ENCODE measurements at regions not wholly inside any gene's neighbourhood (a gene's known extent, or its start where the extent isn't known, plus 50 kb on each side); places are given as distances from the start of the nearest gene placed in this dataset.

DNA sequence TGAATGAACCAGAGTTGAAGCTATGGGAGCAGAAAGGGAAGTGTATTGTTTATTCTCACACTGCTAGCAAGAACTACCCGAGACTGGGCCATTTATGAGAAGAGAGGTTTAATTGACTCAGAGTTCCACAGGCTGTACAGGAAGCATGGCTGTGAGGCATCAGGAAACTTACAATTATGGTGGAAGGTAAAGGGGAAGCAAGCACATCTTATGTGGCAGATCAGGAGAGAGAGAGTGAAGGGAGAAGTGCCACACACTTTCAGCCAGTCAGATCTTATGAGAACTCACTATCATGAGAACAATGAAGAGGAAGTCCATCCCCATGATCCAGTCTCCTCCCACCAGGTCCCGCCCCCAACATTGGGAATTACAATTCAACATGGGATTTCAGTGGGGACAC is 383.2 kb upstream of the SLC14A2 start:
- no TSS peak for BruUV-seq (replicated peaks)
- ChIA-PET POLR2A (ENCODE audit: unreplicated experiment) (interaction anchor here (0.6 kb wide), 1 partner anchor 250 kb away, joined by 15 read pairs; no protein-coding TSS in a partner anchor), CTCF (no interaction called here)
- no peaks in the 10 kb centered on the region for H3K79me2 ChIP-seq (ENCODE audit: low read length)
- no peak overlapping the region for H3K4me2 ChIP-seq (ENCODE audit: low read length)
- no peaks in the 10 kb centered on the region for H3K4me1 ChIP-seq (ENCODE audit: insufficient read depth, low read length)
- H3K27me3 ChIP-seq (ENCODE audit: low read length) = no peaks in the 10 kb centered on the region
- H3F3A ChIP-seq (ENCODE audit: low read length, unreplicated experiment) = no peaks in the 10 kb centered on the region
- no peak for ATAC-seq
- no peak for DNase-seq
- H3K36me3 ChIP-seq (ENCODE audit: low read depth, low read length) = no peaks in the 10 kb centered on the region
- H3K27ac ChIP-seq (ENCODE audit: low read length) = no peak overlapping the region
- H3K9ac ChIP-seq (ENCODE audit: low read length) = no peak overlapping the region
- TF ChIP-seq EZH2phosphoT487 (IDR thresholded peaks at IDR 0.05; ENCODE audit: borderline replicate concordance, low read length) (no peak), EZH2 (IDR thresholded peaks at IDR 0.05; ENCODE audit: low read length, unreplicated experiment) (no peak)
- TF ChIP-seq, protein P1, sequence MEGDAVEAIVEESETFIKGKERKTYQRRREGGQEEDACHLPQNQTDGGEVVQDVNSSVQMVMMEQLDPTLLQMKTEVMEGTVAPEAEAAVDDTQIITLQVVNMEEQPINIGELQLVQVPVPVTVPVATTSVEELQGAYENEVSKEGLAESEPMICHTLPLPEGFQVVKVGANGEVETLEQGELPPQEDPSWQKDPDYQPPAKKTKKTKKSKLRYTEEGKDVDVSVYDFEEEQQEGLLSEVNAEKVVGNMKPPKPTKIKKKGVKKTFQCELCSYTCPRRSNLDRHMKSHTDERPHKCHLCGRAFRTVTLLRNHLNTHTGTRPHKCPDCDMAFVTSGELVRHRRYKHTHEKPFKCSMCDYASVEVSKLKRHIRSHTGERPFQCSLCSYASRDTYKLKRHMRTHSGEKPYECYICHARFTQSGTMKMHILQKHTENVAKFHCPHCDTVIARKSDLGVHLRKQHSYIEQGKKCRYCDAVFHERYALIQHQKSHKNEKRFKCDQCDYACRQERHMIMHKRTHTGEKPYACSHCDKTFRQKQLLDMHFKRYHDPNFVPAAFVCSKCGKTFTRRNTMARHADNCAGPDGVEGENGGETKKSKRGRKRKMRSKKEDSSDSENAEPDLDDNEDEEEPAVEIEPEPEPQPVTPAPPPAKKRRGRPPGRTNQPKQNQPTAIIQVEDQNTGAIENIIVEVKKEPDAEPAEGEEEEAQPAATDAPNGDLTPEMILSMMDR (conservative IDR thresholded peaks at IDR 0.05; ENCODE audit: low read depth, low read length) = no peak
- no peak overlapping the region for H2AFZ ChIP-seq (ENCODE audit: low read length)
- H3K4me3 ChIP-seq (ENCODE audit: low read length) = no peak overlapping the region
- no peaks in the 10 kb centered on the region for H3K9me3 ChIP-seq (ENCODE audit: low read length)
- intact Hi-C loops (cut with micrococcal nuclease) = no loop called here
- no peaks in the 10 kb centered on the region for H3K9me2 ChIP-seq (replicated peaks; ENCODE audit: low read length)
- H4K20me1 ChIP-seq (ENCODE audit: low read length) = no peaks in the 10 kb centered on the region

- intact Hi-C loops (cut with micrococcal nuclease) = no loop called here
These were observed 378.6 kb upstream of the SLC14A2 start for GRCh38 chr18:45236676-45237075.

More at GRCh38 chr18:45236676-45237075, 378.6 kb upstream of the SLC14A2 start:
- no peak overlapping the region for H3K9ac ChIP-seq (ENCODE audit: low read length)
- no peak overlapping the region for H2AFZ ChIP-seq (ENCODE audit: low read length)
- no TSS peak for BruUV-seq (replicated peaks)
- H3K27me3 ChIP-seq (ENCODE audit: low read length) = no peaks in the 10 kb centered on the region
- H3K79me2 ChIP-seq (ENCODE audit: low read length) = no peaks in the 10 kb centered on the region
- POLR2A ChIA-PET (ENCODE audit: unreplicated experiment) = interaction anchor here (0.6 kb wide), 1 partner anchor 131 kb away, joined by 3 read pairs; no protein-coding TSS in a partner anchor
- no peak for TF ChIP-seq EZH2phosphoT487 (IDR thresholded peaks at IDR 0.05; ENCODE audit: borderline replicate concordance, low read length)
- TF ChIP-seq, protein P1 (conservative IDR thresholded peaks at IDR 0.05; ENCODE audit: low read depth, low read length) = no peak
- no peak for TF ChIP-seq EZH2 (IDR thresholded peaks at IDR 0.05; ENCODE audit: low read length, unreplicated experiment)
- ATAC-seq = no peak
- H4K20me1 ChIP-seq (ENCODE audit: low read length) = no peaks in the 10 kb centered on the region
- H3K9me2 ChIP-seq (replicated peaks; ENCODE audit: low read length) = no peaks in the 10 kb centered on the region
- DNase-seq = no peak
- no peaks in the 10 kb centered on the region for H3K4me1 ChIP-seq (ENCODE audit: insufficient read depth, low read length)
- CTCF ChIA-PET = no interaction called here
- H3K9me3 ChIP-seq (ENCODE audit: low read length) = no peaks in the 10 kb centered on the region
- no peak overlapping the region for H3K27ac ChIP-seq (ENCODE audit: low read length)
- no peak overlapping the region for H3K4me3 ChIP-seq (ENCODE audit: low read length)
- H3K36me3 ChIP-seq (ENCODE audit: low read depth, low read length) = no peaks in the 10 kb centered on the region
- H3F3A ChIP-seq (ENCODE audit: low read length, unreplicated experiment) = no peaks in the 10 kb centered on the region
- no peak overlapping the region for H3K4me2 ChIP-seq (ENCODE audit: low read length)

All from PC-3 (cell line).